HUES6 (cell line): ENCODE measurements at regions not wholly inside any gene's neighbourhood (a gene's known extent, or its start where the extent isn't known, plus 50 kb on each side); places are given as distances from the start of the nearest gene placed in this dataset.

ENCODE experiments used
- H3K27ac ChIP-seq: 2 replicates; pipeline ENCODE4 v1.7.0; 2013; ENCODE audit warnings: low read depth, mild to moderate bottlenecking, low read length, inconsistent platforms
- H3K27me3 ChIP-seq: 2 replicates; pipeline ENCODE4 v1.6.1; 2013; ENCODE audit warnings: low read length; ENCODE audit not compliant: control insufficient read depth, insufficient read depth
- H3K36me3 ChIP-seq: 2 replicates; pipeline ENCODE4 v1.6.1; 2013; ENCODE audit warnings: low read length; ENCODE audit not compliant: control insufficient read depth, insufficient read depth
- H3K4me1 ChIP-seq: 2 replicates; pipeline ENCODE4 v1.6.1; 2013; ENCODE audit warnings: low read length; ENCODE audit not compliant: control insufficient read depth, insufficient read depth
- H3K4me3 ChIP-seq: 2 replicates; pipeline ENCODE4 v1.5.1; 2013; ENCODE audit warnings: low read depth, low read length
- H3K9ac ChIP-seq: one replicate; pipeline ENCODE4 v1.6.1; 2013; ENCODE audit warnings: mild to moderate bottlenecking, low read length
- H3K9me3 ChIP-seq: 2 replicates; pipeline ENCODE4 v1.6.1; 2013; ENCODE audit warnings: low read depth, low read length; ENCODE audit not compliant: control insufficient read depth, insufficient read depth

DNA sequence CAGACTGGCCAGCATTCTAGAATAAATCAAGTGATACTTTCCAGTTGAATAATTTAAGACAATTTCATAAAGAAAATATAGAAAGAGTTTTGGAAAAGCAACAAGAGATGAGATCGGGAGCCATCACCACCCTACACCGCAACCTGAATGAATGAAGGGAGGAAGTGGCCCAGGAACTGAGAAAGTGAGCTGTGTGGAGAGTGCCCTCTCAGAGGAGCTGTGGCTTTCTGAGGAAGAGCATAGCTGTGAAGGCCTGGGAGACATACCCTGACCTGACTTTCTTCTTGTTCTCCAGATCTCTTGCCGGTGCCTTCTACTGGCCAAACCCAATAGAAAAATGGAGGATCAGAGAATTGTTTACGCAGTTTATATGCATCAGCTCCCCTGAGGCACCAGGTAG lies 79.3 kb upstream of the TSPAN8 start:
- Histone ChIP-seq H3K27me3 (no peaks in the 10 kb centered on the region), H3K4me1 (no peaks in the 10 kb centered on the region), H3K4me3 (no peak overlapping the region), H3K27ac (no peak overlapping the region), H3K9ac (no peak overlapping the region), H3K36me3 (no peaks in the 10 kb centered on the region), H3K9me3 (no peaks in the 10 kb centered on the region)

DNA sequence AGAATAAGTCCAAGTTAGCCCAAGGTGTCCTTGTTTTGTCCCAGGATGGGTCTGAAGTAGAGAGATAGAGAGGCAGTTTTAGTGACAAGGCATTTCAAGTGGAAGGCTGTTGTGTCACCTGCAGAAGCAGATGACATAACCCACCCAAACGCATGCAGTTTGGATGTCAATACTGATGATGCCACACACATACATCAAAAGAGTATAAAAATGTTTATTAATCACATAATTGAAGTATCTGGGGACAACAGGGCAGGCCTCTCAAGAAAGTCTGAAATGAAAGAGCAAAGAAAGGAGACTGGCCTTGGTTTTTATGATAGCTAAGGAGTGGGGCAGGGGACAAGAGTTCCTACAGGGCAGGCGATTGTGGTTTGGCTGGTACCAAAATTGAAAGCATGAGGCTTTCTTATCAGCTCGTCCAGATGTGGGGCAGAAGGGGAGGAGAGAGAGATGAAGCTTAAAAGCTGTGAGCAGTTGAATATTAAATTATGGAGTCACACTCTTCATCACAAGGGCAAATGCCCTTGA lies 78.4 kb upstream of the TSPAN8 start:
- no peaks in the 10 kb centered on the region for H3K27me3 ChIP-seq

DNA sequence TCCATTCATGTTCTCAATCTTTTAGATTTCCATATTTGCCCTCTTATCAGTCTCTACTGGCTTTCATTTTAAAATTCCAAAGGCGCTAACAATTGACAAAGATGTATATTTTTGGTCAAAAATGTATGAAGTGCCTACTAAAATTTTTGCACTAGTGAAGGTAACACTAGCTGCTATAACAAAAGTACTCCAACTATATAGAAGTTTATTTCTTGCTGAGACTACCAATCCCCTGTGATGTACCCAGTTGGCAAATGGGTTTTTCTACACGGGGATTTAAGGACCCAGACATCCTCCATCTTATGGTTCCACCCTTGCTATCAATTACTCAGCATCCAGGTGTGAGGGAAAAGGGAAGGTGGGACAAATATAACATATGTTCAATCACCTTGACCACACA lies 75.3 kb upstream of the TSPAN8 start:
- Histone ChIP-seq H3K4me3 (no peak overlapping the region), H3K9me3 (no peaks in the 10 kb centered on the region), H3K4me1 (no peaks in the 10 kb centered on the region), H3K36me3 (no peaks in the 10 kb centered on the region), H3K27me3 (no peaks in the 10 kb centered on the region), H3K9ac (no peak overlapping the region), H3K27ac (no peak overlapping the region)

More for the DNA sequence above, 78.4 kb upstream of the TSPAN8 start:
- no peak overlapping the region for H3K27ac ChIP-seq
- no peaks in the 10 kb centered on the region for H3K36me3 ChIP-seq
- no peak overlapping the region for H3K4me3 ChIP-seq
- H3K4me1 ChIP-seq: no peaks in the 10 kb centered on the region
- no peak overlapping the region for H3K9ac ChIP-seq
- no peaks in the 10 kb centered on the region for H3K9me3 ChIP-seq

DNA sequence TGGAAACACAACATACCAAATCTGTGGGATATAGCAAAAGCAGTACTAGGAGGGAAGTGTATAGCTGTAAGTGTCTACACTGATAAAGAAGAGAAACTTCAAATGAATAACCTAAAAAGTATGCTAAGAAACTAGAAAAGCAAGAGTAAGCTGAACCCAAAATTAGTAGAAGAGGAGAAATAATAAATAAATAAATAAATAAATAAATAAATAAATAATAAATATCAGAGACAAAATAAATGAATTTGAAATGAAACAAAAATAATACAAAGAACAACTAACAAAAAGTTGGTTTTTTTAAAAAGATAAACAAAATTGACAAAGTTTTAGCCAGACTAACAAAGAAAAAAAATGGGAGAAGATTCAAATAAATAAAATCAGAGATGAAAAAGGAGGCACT lies 72.7 kb upstream of the TSPAN8 start:
- Histone ChIP-seq H3K27me3 (no peaks in the 10 kb centered on the region), H3K27ac (no peak overlapping the region), H3K9ac (no peak overlapping the region), H3K9me3 (no peaks in the 10 kb centered on the region), H3K36me3 (no peaks in the 10 kb centered on the region), H3K4me1 (no peaks in the 10 kb centered on the region), H3K4me3 (no peak overlapping the region)

DNA sequence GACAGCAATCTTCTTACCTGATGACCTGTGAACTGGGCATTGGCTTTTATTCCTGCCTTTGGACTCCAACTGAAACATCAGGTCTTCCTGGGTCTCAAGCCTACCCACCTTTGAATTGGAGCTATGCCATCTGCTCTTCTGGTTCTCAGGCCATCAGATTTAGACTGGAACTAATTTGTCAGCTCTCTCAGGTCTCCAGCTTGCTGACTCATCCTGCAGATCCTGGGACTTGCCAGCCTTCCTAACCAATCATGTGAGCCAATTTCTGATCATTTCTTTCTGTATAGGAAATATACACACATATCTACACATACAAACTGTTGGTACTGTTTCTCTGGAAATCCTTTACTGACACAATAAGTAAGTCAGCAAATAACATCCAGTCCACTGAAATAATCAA lies 65.3 kb upstream of the TSPAN8 start:
- H3K9ac ChIP-seq: no peak overlapping the region
- H3K9me3 ChIP-seq: no peaks in the 10 kb centered on the region
- H3K4me3 ChIP-seq: no peak overlapping the region
- no peaks in the 10 kb centered on the region for H3K27me3 ChIP-seq
- H3K4me1 ChIP-seq: no peaks in the 10 kb centered on the region
- no peaks in the 10 kb centered on the region for H3K36me3 ChIP-seq
- no peak overlapping the region for H3K27ac ChIP-seq

DNA sequence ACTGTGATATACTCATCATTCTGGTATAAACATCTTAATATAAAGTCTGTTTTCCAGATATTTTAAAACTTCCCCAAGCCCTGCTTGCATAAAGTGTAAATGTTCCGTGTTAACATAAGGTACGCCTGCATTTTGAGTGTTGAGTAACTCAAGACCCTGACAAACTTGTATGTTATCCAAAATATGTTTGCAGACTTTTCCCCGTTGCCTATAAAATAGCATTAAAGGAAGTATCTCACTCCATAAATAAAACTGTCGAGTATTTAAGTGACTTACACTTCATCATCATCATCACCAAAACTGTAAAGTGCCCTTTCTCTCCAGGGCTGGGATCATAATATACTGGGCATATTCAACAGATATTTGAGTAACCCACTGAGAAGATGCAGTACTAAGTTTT lies 64.6 kb upstream of the TSPAN8 start:
- no peaks in the 10 kb centered on the region for H3K9me3 ChIP-seq
- no peak overlapping the region for H3K27ac ChIP-seq
- no peaks in the 10 kb centered on the region for H3K36me3 ChIP-seq
- H3K4me3 ChIP-seq: no peak overlapping the region
- no peaks in the 10 kb centered on the region for H3K27me3 ChIP-seq
- H3K4me1 ChIP-seq: no peaks in the 10 kb centered on the region
- H3K9ac ChIP-seq: no peak overlapping the region

DNA sequence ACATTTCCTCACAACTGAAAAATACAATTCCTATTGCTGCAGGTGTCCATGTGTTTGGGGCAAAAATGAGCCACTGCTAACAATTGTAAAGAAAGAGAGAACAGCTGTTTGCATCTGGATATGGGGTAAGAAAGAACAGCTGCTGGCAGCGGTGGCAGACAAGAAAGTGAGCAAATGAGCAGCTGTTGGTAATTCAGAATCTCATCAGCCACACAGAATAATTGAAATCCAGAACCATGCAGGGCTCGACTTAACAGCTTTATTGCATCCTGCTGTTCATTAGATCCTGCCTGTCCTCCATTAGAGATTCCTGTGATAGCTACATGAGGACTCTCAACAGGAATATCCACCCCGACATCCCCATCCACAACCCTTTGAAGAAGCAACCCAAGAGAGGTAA lies 62.5 kb upstream of the TSPAN8 start:
- Histone ChIP-seq H3K36me3 (no peaks in the 10 kb centered on the region), H3K27ac (no peak overlapping the region), H3K9ac (no peak overlapping the region)

DNA sequence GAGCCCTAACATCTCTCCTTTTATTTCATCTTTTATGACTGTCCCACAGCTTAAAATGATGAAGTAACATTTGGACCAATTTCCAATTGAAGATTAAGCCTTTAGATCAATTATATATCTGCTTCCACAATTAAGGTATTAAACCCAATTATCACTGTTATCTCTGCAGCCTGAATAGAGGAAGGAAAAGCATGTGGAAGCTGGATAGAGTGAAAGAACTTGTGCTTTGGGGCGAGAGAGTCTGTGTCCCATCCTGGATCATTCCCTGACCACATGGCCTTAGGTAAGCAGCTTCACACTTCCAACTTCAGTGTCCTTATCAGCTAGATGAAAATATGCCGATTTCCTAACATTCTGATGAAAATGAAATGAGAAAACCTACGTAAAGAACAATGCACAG lies 61.4 kb upstream of the TSPAN8 start:
- Histone ChIP-seq H3K4me3 (no peak overlapping the region), H3K27me3 (no peaks in the 10 kb centered on the region), H3K27ac (no peak overlapping the region), H3K36me3 (no peaks in the 10 kb centered on the region), H3K9ac (no peak overlapping the region), H3K4me1 (peaks cover 15% of the 10 kb centered on the region), H3K9me3 (no peaks in the 10 kb centered on the region)

More for the DNA sequence above, 62.5 kb upstream of the TSPAN8 start:
- Histone ChIP-seq H3K4me3 (no peak overlapping the region), H3K27me3 (no peaks in the 10 kb centered on the region), H3K4me1 (peaks cover 5% of the 10 kb centered on the region), H3K9me3 (no peaks in the 10 kb centered on the region)

DNA sequence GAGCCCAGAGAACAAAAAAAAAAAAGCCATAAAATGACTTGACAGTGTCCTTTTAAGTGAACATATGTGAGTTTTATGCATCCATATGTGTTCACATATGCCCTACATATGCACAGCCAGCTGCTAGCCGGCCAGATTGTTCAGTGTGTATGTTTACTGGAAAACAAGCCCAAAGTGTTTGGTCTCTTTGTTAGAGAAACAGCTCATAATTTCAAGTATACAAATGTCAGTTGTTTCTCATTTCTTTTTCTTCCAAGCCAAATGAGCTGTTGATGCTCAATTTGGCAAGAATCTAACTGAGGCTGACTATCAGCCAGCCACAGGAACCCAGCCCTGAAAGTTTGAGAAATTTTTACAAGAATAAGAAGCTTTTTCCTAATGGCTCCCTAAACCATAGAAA lies 60.8 kb upstream of the TSPAN8 start:
- H3K36me3 ChIP-seq: no peaks in the 10 kb centered on the region
- no peak overlapping the region for H3K4me3 ChIP-seq
- H3K27me3 ChIP-seq: no peaks in the 10 kb centered on the region
- no peaks in the 10 kb centered on the region for H3K9me3 ChIP-seq
- H3K4me1 ChIP-seq: peaks cover 21% of the 10 kb centered on the region
- no peak overlapping the region for H3K27ac ChIP-seq
- H3K9ac ChIP-seq: no peak overlapping the region

DNA sequence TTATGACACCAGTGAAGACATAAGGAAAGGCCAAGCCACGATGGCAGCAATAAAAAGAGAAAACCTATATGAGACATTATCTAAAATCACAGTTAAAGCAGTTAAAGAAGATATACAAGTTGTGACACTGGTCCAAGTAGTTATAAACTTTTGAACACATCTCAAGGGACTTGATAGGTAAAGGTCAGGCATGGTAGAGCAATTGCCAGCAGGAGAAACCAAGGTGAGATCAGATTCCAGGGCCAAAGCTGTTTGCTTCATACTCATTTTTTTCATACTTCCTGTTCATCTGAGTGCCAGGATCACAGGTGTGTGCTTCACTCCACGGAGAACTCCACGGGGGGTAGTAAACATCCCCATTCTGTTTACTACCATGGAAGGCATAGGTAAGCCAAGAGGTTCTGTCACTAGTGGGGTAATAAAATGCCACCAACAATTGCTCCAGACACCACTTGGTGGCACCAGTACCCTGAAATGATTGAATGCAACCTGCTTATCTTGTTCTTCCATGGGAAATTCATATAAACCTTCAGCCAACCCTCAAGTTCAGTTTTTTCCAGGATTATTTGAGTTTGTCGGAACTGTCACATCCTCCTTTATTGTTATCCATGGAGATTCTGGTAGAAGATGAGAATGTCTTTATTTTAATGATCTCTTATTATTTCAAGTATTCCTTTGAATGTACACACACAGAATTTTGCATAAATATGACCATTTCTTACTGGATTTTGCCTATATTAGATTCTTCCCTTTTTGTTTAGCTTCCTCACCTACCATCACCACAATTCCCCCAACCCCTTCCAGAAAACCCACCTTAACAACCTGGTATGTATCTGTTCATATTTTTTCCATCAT lies 59.2 kb upstream of the TSPAN8 start:
- Histone ChIP-seq H3K4me3 (no peak overlapping the region), H3K9me3 (peaks cover 5% of the 10 kb centered on the region; the same call in 1 of the 2 replicates), H3K27me3 (no peaks in the 10 kb centered on the region), H3K9ac (no peak overlapping the region), H3K27ac (no peak overlapping the region), H3K36me3 (no peaks in the 10 kb centered on the region), H3K4me1 (peaks cover 21% of the 10 kb centered on the region)

DNA sequence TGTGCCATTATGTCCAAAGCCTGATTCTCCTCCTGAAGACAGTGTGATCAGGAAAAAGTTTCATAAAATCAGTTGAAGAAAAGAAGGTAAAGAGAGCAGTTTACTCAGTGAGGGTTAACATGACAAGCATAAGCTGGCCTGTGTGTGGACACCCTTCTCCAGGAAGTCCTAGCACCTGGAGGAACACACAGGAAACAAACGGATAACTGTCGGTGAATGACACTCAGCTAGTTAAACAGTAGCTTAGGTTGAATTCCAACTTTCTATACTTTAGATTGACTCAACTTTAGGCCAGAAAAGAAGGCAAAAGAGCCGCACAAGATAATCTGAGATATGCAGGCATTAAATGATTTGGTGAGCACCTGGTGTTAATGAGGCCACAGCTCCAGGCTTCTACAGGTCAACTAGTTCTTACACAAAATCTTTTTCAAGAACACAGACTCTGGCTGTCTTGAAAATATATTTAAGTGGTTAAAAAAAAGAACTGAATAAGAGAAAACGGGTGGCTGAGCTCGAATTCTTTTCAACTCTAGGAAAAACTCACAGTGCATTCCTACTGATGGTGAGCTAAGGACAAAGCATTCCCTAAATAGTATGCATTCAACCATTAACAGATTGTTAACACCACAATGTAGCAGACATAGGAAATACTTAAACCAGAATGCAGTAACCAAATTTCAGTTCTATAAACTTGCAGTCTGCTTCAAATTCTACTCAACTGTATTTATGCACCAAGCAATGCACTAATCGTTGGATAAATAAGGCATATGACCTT lies 56.9 kb upstream of the TSPAN8 start:
- no peaks in the 10 kb centered on the region for H3K36me3 ChIP-seq
- peak overlapping the region; percentile 96 for H3K27ac ChIP-seq
- no peaks in the 10 kb centered on the region for H3K27me3 ChIP-seq
- peaks cover 21% of the 10 kb centered on the region for H3K4me1 ChIP-seq
- peak overlapping the region; percentile 18; the same call in 1 of the 2 replicates for H3K4me3 ChIP-seq
- H3K9me3 ChIP-seq: peaks cover 17% of the 10 kb centered on the region
- H3K9ac ChIP-seq: peak overlapping the region; percentile 57
